Urinary bladder (tissue), 3 donors: ENCODE measurements at regions not wholly inside any gene's neighbourhood (a gene's known extent, or its start where the extent isn't known, plus 50 kb on each side); places are given as distances from the start of the nearest gene placed in this dataset.

Experiments used
- DNase-seq: peaks from one replicate; pipeline ENCODE4 v3.0.0-alpha.2; 2015; ENCODE audit errors: extremely low spot score
- H3K27ac ChIP-seq: one replicate; pipeline ENCODE4 v1.5.1; 2013; ENCODE audit warnings: low read depth, mild to moderate bottlenecking, moderate library complexity
- H3K36me3 ChIP-seq: one replicate; pipeline ENCODE4 v1.6.1; 2013; ENCODE audit warnings: mild to moderate bottlenecking, moderate library complexity; ENCODE audit not compliant: insufficient read depth
- H3K4me1 ChIP-seq: one replicate; pipeline ENCODE4 v1.6.1; 2013; ENCODE audit warnings: mild to moderate bottlenecking, moderate library complexity; ENCODE audit not compliant: insufficient read depth
- H3K4me3 ChIP-seq: one replicate; pipeline ENCODE4 v1.5.1; 2013; ENCODE audit warnings: low read depth, low read length
- whole genome bisulfite sequencing: extraction: QIAGEN DNeasy Blood & Tissue Kit; methylation state at CpG from one replicate; pipeline ENCODE4 v1.1.7; 2013; 5-methylcytosine and 5-hydroxymethylcytosine counted together
- donor health status: healthy with polysubstance abuse.
- donor health status: healthy.

- no peak for DNase-seq
- WGBS: 68% methylated on average over 2 of the region's 2 CpGs
- no peaks in the 10 kb centered on the region for H3K4me1 ChIP-seq
- H3K36me3 ChIP-seq: no peaks in the 10 kb centered on the region
- H3K4me3 ChIP-seq: no peak overlapping the region
- no peak overlapping the region for H3K27ac ChIP-seq
Measured at GRCh38 chr7:10325395-10325794, 648.3 kb upstream of the PHF14 start.

DNA sequence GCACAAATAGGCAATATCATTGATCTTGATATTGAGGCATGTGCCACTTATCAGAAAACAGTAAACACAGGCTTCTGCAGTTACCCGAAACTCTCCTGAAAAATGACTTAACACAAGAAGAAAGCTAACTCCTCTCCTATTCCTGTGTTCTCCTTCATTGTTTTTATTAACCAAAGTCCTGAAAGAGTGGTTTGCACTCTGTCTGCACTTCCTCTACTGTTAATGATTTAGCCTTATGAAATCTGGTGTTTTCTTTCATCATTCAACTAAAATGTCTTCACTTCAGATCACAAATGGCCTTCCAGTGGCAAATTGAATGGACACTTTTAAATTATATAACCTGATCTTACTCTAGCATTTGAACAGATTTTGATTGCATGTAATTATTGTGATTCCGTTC lies 630.6 kb upstream of the PHF14 start:
- WGBS: 72% methylated on average over 2 of the region's 2 CpGs
- no peak overlapping the region for H3K4me3 ChIP-seq
- H3K27ac ChIP-seq: no peak overlapping the region
- H3K4me1 ChIP-seq: no peaks in the 10 kb centered on the region
- no peak for DNase-seq
- no peaks in the 10 kb centered on the region for H3K36me3 ChIP-seq

- no peak for DNase-seq
- Histone ChIP-seq H3K27ac (no peak overlapping the region), H3K36me3 (no peaks in the 10 kb centered on the region), H3K4me1 (no peaks in the 10 kb centered on the region), H3K4me3 (no peak overlapping the region)
- 20% methylated on average over 1 of the region's 1 CpG for WGBS
Measured at GRCh38 chr7:10346032-10346431, 627.6 kb upstream of the PHF14 start.

DNA sequence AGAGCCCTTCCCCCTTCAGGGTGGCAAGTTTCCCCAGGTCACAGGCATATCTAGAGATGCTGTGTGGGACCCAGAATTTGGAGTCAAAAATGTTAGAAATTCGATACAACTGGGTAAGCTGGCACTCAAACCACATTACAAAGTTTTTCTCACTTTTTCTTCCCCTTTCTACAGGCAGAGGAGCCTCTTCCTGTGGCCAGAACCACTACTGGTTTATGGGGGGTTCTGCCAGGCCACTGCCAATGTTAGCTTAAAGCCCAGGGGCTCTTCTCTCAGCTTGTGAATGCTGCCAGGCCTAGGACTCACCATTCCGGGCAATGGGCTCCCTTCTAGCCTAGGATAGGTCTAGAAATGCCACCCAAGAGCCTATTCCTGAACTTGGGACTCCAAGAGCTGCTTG lies 617.9 kb upstream of the PHF14 start:
- no peaks in the 10 kb centered on the region for H3K4me1 ChIP-seq
- no peak for DNase-seq
- WGBS: 79% methylated on average over 2 of the region's 2 CpGs
- H3K36me3 ChIP-seq: no peaks in the 10 kb centered on the region
- H3K27ac ChIP-seq: no peak overlapping the region
- no peak overlapping the region for H3K4me3 ChIP-seq

DNA sequence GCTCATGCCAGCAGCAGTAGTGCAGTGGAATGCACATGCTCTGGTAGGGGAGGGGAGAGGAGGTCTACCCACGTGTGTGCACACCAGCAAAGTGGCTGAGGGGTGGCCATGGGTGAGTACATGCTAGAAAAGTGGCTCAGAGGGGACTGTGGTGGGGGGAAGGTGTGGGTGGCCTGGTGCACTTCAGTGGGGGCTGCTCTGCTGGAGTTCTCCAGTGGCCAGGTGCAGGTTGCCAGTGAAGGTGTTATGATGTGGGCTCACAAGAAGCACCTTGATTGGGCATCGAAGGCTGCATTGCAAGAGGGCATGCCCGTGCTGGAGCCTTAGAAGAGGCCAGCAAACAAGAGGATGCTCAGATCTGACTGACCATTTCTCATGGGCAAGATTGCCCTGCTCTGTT lies 613.6 kb upstream of the PHF14 start:
- DNase-seq: no peak
- Histone ChIP-seq H3K36me3 (no peaks in the 10 kb centered on the region), H3K4me3 (no peak overlapping the region), H3K4me1 (no peaks in the 10 kb centered on the region), H3K27ac (no peak overlapping the region)
- 65% methylated on average over 3 of the region's 3 CpGs for WGBS

- Histone ChIP-seq H3K27ac (no peak overlapping the region), H3K4me3 (no peak overlapping the region), H3K36me3 (no peaks in the 10 kb centered on the region), H3K4me1 (no peaks in the 10 kb centered on the region)
- DNase-seq: no peak
Measured at GRCh38 chr7:10401793-10402192, 571.9 kb upstream of the PHF14 start.

DNA sequence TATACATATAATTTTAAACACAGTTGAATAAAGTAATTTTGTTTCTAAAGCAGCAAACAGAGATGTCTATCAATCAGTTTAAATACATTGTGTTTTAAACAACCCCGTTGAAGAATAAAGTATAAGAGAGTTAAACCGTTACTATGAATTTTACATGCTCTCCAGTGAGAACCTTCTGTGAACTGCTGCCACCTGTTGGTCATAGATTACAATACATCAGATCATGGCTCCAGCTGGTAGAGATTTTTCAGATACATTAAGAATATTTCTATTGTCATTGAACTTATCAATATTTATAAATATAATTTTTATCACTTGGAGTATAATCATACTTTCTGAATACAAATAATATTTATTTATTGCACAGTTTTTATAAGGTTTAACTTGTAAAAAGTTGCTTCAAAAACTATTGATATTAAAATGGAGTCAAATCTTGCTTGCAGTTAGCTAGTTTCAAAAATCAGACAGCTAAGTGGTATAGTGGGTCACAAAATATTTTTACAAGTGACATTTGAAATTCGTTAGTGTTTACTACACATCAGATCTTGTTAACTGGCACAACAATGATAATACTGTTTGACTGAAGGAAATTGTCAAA lies 561.2 kb upstream of the PHF14 start:
- Histone ChIP-seq H3K4me3 (no peak overlapping the region), H3K4me1 (no peaks in the 10 kb centered on the region), H3K36me3 (no peaks in the 10 kb centered on the region), H3K27ac (no peak overlapping the region)
- WGBS: 6% methylated on average over 3 of the region's 3 CpGs
- peak; percentile 23 for DNase-seq

DNA sequence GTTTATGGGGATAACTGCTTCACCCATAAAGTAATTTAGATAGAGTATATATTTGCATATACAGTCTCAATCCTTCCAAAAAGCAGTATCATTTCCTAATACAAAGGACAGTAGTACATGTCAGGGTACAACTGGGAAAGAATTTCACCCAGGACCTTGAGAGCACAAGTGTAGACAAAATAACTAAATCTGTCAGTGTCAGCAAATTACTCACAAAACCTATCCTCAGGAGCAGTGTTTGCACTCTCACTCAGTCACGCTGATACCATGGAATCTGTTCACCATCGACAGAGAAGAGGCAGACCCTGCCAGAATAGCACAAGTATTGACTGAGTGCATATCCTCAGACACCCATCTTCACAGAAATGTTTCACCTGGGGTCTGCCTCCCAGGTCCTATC lies 554.7 kb upstream of the PHF14 start:
- Histone ChIP-seq H3K4me3 (no peak overlapping the region), H3K27ac (no peak overlapping the region), H3K36me3 (no peaks in the 10 kb centered on the region), H3K4me1 (no peaks in the 10 kb centered on the region)
- WGBS: 58% methylated on average over 2 of the region's 2 CpGs
- no peak for DNase-seq

DNA sequence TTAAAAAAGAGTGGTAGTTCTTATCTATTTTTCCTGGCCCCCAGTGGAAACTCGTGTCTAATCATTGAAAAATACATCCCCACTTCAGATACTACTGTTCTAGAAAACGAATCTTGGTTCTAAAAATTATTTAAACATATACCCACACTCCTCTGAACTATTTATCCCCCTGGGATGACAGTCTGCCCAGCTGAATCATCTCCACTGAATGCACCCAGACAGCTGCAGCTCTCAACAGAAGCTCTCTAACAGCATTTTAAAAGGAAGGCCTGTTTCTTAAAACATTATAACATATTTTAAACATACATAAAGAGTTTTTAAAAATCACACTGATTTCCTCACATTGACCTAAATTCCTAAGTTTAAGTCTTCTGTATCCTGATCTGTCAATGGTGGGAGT lies 544.6 kb upstream of the PHF14 start:
- WGBS: 28% methylated on average over 2 of the region's 2 CpGs
- no peak overlapping the region for H3K27ac ChIP-seq

DNA sequence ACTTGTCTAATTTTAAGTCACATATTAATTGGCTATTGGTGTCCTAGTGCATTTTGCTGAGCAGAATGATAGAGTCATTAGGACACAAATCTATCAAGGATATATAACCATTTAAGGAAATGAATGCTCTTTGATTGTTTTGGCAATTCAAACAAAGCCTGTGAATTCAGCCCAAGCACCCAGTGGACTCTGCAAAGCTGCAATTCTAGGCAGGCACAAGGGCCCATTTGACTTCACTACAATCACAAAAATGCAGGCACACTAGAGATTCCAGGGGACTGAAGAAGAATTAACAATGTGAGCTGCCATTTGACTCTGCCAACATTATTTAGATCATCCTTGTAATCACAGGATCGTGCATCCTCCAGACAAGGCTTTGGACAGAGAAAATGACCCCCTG lies 544.2 kb upstream of the PHF14 start:
- Histone ChIP-seq H3K36me3 (no peaks in the 10 kb centered on the region), H3K4me3 (no peak overlapping the region), H3K4me1 (no peaks in the 10 kb centered on the region), H3K27ac (no peak overlapping the region)
- DNase-seq: no peak
- 16% methylated on average over 1 of the region's 1 CpG for WGBS

More for the DNA sequence above, 544.6 kb upstream of the PHF14 start:
- no peaks in the 10 kb centered on the region for H3K4me1 ChIP-seq
- no peaks in the 10 kb centered on the region for H3K36me3 ChIP-seq
- DNase-seq: no peak
- H3K4me3 ChIP-seq: no peak overlapping the region

DNA sequence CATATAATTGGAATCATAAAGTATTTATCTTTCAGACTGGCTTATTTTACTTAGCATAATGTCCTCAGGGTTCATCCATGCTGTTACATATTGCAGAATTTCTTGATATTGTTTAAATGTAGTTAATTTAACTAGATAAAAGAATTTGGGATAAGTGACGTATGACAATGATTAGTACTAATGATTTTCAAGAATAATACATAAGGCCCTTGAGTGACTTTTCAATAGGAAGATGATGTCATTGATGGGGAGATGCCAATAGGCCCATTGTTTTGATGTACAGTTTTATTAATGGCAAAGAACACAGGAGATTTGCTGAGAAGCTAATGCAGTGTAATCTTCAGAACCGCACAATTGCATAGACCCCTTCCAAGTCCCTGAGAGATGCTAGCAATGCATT lies 537.4 kb upstream of the PHF14 start:
- no peak overlapping the region for H3K27ac ChIP-seq
- no peaks in the 10 kb centered on the region for H3K36me3 ChIP-seq
- no peak overlapping the region for H3K4me3 ChIP-seq
- no peak for DNase-seq
- WGBS: 61% methylated on average over 2 of the region's 2 CpGs
- no peaks in the 10 kb centered on the region for H3K4me1 ChIP-seq

- H3K4me1 ChIP-seq: no peaks in the 10 kb centered on the region
- no peak for DNase-seq
- no peak overlapping the region for H3K4me3 ChIP-seq
- H3K36me3 ChIP-seq: no peaks in the 10 kb centered on the region
- WGBS: 54% methylated on average over 3 of the region's 3 CpGs
- no peak overlapping the region for H3K27ac ChIP-seq
Measured at GRCh38 chr7:10439027-10439426, 534.6 kb upstream of the PHF14 start.

- DNase-seq: no peak
- no peak overlapping the region for H3K27ac ChIP-seq
- H3K4me1 ChIP-seq: no peaks in the 10 kb centered on the region
- no peak overlapping the region for H3K4me3 ChIP-seq
- H3K36me3 ChIP-seq: no peaks in the 10 kb centered on the region
Measured at GRCh38 chr7:10455936-10456335, 517.7 kb upstream of the PHF14 start.

DNA sequence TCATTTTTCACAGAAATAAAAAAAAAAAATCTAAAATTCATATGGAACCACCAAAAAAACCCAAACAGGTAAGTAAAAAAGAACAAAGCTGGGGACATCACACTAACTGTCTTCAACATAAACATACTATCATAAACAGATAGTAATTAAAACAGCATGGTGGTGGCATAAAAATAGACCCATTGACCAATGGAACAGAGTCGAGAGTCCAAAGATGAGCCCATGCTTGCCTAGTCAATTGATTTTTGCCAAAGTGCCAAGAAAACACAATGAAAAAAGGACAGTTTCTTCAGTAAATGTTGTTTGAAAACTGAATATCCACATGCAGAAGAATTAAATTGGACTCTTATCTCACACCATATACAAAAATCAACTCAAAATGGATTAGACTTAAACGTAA lies 513.2 kb upstream of the PHF14 start:
- Histone ChIP-seq H3K4me1 (no peaks in the 10 kb centered on the region), H3K4me3 (no peak overlapping the region), H3K36me3 (no peaks in the 10 kb centered on the region), H3K27ac (no peak overlapping the region)
- DNase-seq: no peak
- 79% methylated on average over 2 of the region's 2 CpGs for WGBS

DNA sequence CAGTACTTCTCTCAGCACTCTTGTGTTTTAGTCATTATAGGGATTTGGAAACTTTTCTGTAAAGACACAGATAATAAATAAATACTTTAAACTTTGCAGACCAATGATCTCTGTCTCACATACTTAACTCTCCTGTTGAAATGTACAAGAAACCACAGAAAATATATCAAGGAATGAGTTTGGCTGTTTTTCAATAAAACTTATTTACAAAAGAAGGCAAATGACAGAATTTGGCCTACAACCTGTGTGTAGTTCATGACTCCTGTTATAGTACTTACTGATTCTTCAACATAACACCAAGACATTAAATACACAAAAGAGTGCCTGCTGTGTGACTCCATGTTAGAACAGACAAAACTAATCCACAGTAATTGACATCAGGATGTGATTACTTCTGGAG lies 510.0 kb upstream of the PHF14 start:
- Histone ChIP-seq H3K4me1 (no peaks in the 10 kb centered on the region), H3K4me3 (no peak overlapping the region), H3K36me3 (no peaks in the 10 kb centered on the region), H3K27ac (no peak overlapping the region)
- DNase-seq: no peak
